Activated T-cell treated with anti-CD3 and anti-CD28 coated beads for 48 hours (primary cell): ENCODE measurements at regions not wholly inside any gene's neighbourhood (a gene's known extent, or its start where the extent isn't known, plus 50 kb on each side); places are given as distances from the start of the nearest gene placed in this dataset.

ENCODE experiments used
- DNase-seq: peaks from one replicate; pipeline ENCODE4 v3.0.0-alpha.2; 2020; ENCODE audit warnings: low read depth

GRCh38 chr10:113292086-113292485 is 260.8 kb upstream of the HABP2 start:
- DNase-seq: no peak

- no peak for DNase-seq
These were observed 260.1 kb upstream of the HABP2 start for GRCh38 chr10:113292743-113293142.

- no peak for DNase-seq
These were observed 259.7 kb upstream of the HABP2 start for GRCh38 chr10:113293167-113293566.

- no peak for DNase-seq
These were observed 258.0 kb upstream of the HABP2 start for GRCh38 chr10:113294868-113295267.

- no peak for DNase-seq
These were observed 255.6 kb upstream of the HABP2 start for GRCh38 chr10:113297226-113297625.

- no peak for DNase-seq
These were observed 254.2 kb upstream of the HABP2 start for GRCh38 chr10:113298616-113299015.

- no peak for DNase-seq
These were observed 252.7 kb upstream of the HABP2 start for GRCh38 chr10:113300201-113300600.

- no peak for DNase-seq
These were observed 252.2 kb upstream of the HABP2 start for GRCh38 chr10:113300617-113301016.

- no peak for DNase-seq
These were observed 251.4 kb upstream of the HABP2 start for GRCh38 chr10:113301342-113301984.

- DNase-seq: no peak
These were observed 250.8 kb upstream of the HABP2 start for GRCh38 chr10:113302062-113302461.

GRCh38 chr10:113303544-113304146 is 249.2 kb upstream of the HABP2 start:
- DNase-seq: no peak

- DNase-seq: no peak
These were observed 248.1 kb upstream of the HABP2 start for GRCh38 chr10:113304726-113305125.

GRCh38 chr10:113305871-113306270 is 247.0 kb upstream of the HABP2 start:
- DNase-seq: no peak

GRCh38 chr10:113309791-113310190 is 243.1 kb upstream of the HABP2 start:
- DNase-seq: no peak

GRCh38 chr10:113310347-113310746 is 242.5 kb upstream of the HABP2 start:
- no peak for DNase-seq

GRCh38 chr10:113313048-113313602 is 239.7 kb upstream of the HABP2 start:
- no peak for DNase-seq

- DNase-seq: no peak
These were observed 239.1 kb upstream of the HABP2 start for GRCh38 chr10:113313722-113314121.

GRCh38 chr10:113316506-113316905 is 236.3 kb upstream of the HABP2 start:
- DNase-seq: no peak

- DNase-seq: no peak
These were observed 235.4 kb upstream of the HABP2 start for GRCh38 chr10:113317489-113317888.

- no peak for DNase-seq
These were observed 233.4 kb upstream of the HABP2 start for GRCh38 chr10:113319479-113319878.

- no peak for DNase-seq
These were observed 232.6 kb upstream of the HABP2 start for GRCh38 chr10:113320211-113320610.

GRCh38 chr10:113320987-113321386 is 231.9 kb upstream of the HABP2 start:
- no peak for DNase-seq

GRCh38 chr10:113322843-113323242 is 230.0 kb upstream of the HABP2 start:
- DNase-seq: no peak

- no peak for DNase-seq
These were observed 228.9 kb upstream of the HABP2 start for GRCh38 chr10:113323985-113324384.
